ENCODE measurements at regions not wholly inside any gene's neighbourhood (a gene's known extent, or its start where the extent isn't known, plus 50 kb on each side); places are given as distances from the start of the nearest gene placed in this dataset.

DNA sequence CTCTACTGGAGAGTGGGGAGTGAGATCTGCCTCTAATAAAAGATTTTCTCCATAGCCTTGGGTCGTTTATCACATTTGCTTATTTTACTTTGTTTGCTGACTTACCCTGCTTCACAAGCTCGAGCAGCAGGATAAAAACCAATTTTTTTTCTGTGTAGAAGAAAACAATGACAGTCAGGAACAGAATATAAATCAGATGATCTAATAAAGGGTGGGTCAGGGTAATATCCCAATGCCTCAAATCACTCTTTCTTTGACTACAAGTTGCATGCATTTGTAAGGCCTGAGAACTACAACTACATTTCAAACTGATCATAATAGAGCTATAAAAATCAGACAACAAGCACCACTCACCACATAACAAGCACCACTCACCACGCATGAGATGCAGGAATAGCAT is 174.4 kb upstream of the ADARB2 start:
- no peak for DNase-seq

DNA sequence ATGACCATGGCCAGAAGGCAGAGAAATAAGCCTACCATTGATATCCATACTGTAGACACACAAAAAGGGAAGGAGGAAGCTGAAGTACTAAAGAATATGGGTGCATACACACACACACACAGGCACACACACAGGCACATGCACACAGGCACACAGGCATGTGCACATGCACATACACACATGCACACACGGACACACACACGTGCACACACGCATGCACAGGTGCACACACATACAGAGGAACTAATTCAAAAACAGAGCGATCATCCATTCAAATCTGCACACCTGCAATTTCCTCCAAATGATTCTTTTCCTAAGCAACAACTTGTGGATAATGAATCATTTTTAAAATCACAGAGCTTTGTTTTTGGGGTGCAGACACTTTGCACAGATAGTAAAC is 166.7 kb upstream of the ADARB2 start:
- DNase-seq, result no peak

DNA sequence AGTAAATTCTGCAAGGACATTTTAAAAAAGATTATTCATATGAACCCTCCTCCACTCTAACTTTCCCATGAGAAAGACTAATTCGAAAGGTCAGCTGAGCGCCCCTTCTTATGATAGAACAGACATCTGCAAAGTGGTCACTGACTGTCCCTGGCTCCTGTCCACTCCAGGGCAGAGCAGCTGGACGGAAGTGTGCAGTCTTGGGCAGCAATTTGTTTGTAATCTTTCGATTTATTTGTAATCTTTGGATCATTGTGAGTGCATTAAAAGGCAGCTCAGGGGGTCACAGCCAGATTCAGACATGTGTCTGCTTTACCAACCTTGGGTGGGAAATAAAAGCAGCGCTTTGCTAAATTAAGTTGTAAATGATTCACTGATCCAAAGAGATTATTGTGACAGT is 158.8 kb upstream of the ADARB2 start:
- no peak for DNase-seq

DNA sequence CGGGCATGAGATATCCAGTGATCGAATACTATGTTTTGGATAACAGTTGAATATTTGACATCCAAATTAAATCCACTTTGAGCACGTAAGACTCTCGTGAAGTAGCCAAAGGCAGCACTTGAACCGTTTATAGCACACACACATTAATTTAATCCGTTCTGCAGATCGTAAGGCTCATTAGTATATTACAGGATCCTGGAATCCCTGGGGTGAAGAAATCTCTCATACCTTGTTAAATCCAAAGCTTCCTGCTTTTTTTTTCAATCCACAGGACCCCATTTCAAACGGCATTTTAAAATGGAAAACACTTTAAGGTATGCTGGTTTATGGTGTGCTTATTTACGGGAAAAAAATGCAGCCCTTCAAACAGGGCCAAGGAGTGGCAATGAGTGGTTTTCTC is 158.4 kb upstream of the ADARB2 start:
- no peak for DNase-seq

DNA sequence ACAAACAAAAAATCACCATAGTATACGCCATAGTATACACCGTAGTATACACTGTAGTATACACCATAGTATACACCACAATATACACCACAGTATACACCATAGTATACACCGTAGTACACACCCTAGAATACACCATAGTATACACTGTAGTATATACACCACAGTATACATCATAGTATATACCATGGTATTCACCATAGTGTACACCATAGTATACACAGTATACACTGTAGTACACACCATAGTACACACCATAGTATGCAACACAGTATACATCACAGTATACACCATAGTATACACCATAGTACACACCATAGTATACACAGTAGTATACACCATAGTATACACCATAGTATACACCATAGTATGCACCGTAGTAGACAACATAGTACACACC is 157.6 kb upstream of the ADARB2 start:
- DNase-seq, result no peak

DNA sequence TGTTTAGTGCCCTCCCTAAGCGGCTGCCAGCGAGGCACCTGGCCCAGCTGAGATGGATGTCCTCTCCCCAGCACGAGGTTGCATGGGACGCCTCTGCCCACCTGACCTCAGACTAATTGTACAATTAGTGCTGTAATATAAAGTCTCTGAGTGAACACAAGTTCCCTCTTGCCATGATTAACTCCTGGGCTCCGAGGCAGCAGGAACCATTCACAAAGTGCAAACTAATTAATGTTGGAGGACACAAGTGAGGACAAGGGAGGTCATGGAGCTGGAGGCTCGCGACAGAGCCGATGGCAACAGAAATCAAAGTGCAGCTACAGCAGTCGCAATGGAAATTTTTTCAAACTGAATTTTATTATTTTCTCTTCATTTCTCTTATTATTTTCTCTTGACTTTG is 156.6 kb upstream of the ADARB2 start:
- no peak for DNase-seq

DNA sequence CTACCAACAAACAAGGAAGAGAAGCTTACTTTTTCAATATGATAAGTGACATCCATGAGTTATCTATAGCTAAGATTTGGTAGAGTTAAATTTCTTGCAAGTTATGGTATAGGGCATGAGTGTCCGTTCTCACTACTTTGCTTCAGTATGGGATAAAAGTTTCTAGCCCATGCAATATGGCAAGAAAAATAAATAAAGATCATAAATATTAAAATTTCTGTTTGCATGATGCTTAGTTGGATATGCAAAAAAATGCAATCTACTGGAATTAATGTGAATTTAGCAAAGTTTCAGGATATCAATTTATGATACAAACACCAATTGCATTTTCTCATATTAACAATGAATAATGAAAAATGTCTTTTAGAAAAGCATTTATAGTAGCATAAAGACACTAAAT is 148.7 kb upstream of the ADARB2 start:
- DNase-seq, result no peak

DNA sequence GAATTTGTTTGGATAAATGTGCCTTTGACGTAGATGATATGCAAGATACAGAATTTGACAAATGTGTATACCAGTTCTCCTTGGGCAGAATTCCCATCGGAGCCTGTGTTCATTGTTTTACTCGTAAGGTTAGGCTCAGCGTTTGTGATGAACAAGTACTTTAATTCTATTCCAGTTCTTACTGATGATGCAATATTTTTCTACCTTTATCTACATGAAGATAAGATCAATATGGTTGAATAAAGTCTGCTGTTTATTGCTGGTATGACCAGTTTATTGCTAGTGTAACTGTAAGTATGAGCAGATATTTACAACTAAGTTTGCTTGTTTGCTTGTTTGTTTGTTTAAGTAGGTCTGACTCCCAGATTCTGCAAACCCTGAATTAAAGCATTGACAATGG is 145.4 kb upstream of the ADARB2 start:
- no peak for DNase-seq

DNA sequence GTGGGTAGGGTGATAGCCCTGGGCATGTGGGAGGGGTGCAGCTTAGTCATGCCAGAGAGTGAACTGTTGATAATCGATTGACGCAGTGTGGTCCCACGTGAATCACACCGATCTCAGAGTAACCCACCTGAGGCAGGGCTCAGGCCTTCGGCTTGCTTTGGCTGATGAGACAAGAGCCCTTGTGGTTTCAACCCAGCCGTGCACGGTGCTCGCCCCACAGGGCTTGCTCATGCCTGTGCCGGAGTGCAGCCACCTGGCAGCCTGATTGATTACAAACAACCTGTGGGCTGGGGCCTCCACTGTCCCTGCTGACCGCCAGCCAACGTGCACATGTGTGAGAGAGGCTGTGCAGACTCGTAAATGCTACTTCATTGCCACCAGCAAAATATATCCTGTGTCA is 144.9 kb upstream of the ADARB2 start:
- DNase-seq, result no peak

DNA sequence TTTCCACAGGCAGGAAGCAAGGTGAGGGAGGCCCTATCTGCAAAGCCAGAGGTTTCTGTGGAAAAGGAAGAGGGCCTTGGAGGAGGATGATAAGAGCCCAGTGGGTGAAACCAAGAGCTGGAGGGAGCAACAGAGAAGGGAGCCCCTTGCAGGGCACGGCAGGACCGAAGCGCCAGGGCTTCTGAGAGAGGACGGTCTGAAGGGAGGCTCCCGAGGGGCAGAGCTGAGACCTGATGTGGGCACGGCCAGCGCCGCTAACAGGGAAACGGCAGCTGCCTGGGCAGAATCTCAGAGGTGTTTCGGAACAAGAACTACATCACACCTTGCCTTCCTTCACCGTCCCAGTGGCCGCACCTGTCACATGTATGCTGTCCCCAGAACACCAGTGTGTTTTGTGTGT is 144.3 kb upstream of the ADARB2 start:
- no peak for DNase-seq

DNA sequence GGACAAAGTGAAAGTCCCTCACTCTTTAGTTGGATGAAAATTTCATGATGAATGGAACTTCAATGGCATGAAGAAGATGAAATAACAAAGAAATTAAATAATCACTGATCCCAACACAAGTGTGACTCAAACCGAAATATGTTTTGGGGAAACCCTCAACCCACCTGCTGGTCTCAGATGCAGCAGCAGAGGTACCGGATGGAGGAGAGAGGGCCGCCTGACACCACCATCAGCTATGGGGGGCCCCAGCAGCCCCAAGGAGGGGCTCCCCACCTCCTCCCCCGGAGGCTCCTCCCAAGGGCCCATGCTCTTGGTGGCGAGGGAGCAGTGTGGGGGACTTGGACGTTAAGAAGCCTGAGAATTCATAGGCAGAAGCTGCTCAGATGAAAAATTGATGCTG is 137.2 kb upstream of the ADARB2 start:
- DNase-seq, result no peak

DNA sequence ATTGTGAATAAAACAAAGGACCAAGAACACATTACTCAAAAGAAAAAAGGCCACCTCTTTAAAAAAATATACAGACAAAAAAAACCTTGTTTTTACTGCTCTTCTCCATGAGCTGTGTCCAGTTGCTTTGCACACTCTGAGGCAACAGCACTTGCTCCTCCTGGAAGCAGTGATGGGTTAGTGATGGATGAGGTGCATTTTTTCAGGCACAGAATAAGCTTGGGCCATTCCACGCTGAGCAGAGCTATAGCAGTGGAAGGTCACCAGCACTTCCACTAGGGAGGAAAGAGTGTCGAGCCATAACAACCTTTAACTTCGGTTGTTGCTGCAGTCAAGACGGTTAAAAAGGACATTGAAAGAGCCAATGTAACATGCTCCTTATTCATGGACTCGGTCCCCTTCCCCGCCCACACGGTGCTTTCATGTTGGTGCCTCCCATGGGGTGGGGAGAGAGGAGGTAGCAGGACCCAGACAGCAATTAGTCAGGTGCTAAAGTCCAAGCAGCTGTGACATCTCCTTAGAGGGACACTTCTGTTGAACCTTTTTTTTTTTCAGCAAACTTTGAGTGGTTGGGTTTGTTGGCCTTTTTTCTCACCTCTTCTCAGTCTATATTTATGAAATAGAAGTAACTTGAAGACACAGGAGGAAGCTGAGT is 136.5 kb upstream of the ADARB2 start:
- no peak for DNase-seq

DNA sequence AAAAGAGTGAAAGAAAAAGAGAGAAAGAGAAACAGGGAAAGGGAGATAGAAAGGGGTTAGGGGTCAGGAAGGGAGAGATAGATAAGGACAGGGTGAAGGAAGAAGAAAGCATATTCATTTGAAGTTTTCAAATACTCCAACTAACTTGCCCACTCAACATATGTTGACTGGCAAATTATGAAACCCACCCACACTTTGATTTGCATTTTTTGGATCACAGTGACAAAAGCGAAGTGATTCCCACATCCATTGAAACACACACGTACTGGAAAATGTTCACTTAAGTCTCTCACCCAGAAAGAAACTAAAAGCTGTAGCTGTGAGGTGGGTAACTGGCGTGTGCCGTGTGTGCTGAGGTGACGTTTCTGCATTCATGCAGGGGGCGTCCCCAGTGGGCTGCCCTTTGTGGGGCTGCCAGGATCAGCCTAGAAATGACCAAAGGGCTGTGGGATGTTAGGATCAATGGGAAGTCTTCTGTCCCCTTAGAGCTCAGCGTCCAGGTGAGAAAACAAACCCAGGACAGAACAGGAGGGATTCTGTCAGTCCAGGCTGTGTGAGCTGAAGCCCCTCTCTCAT is 134.9 kb upstream of the ADARB2 start:
- no peak for DNase-seq

DNA sequence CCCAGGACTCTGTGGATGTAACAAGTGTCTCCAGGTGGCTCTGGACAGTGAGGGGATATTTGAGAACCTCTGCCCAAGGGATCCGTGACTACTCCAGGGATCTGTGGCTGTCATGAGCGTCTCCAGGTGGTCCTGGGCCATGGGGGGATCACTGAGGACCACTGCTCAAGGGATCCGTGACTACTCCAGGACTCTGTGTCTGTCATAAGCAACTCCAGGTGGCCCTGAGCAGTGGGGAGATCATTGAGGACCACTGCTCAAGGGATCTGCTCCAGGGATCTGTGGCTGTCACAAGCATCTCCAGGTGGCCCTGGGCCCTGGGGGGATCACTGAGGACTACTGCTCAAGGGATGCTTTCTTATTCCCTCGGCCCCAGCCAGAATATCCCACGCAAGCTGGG is 133.2 kb upstream of the ADARB2 start:
- DNase-seq, result no peak

DNA sequence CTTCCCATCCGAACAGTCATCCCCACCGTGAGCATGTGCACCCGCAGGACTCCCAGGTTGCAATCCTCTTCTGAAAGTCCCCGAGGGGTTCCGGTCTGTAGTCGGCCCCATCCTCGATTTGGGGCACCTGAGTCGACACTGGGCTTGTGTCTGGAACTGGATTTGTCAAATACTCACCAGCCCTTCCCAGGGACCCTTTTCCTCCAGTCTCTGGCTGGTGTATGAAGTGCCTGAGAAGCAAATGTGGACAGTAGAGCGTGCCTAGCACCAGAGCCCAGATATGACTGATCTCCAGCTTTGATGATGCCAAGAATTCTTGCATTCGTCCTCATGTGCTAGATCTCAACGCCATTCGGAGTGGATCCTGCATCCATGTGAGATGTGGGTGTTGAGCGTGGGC is 132.5 kb upstream of the ADARB2 start:
- no peak for DNase-seq

DNA sequence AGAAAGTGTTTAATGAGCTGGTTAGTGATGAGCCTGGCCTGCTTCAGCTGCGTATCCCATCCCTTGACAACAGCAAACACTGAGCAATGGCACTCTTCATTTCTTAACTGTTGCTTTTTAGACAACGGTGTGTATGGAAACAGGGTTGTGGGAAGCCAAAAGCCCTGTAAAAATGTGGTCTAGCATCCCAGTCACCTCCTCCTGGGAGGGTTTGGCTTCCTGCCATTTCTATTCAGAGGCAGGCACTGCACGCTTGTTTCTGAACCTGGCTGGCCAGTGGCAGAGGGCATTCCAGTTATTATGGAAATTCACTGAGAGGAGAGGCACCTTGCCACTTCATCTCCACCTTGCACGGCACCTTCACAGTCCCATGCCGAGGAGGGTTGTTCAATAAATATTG is 123.0 kb upstream of the ADARB2 start:
- DNase-seq, result peak in 1 of 2 experiments; percentile 6

DNA sequence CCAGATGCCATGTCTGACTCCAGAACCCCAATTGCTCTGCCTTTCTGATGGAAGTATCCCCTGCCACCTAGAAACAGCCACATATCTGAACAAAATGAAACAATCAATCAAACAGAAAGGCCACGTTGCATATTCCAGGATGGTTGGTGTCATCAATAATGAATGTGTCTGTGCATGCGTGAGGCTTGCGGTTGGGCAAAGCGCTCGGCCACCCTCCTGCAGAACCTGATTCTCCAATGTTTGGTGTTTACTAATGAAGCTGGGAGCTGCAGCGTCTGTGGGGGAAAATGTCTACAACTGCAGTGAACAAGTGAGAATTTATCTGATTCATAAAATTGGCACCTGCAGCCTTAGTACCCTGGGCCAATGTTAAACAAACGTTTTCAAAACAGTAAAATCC is 121.2 kb upstream of the ADARB2 start:
- DNase-seq, result no peak

DNA sequence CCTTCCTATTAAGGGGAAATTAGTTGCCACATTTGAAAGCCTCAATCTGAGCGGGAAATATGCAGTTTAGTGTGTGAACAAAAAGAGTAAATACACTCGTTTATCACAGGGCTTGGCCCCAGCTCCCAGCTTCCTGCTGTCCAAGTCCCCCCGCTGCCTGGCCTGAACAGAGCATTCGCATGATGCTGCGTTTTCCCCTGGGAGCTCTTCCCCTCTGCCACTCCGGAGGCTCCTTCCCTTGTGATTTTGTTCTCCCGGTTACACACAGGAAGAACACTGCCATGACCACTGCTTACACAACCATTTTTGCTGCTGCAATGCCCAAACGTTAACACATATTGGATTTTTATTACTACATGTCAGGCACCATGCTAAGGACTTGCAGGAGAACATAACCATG is 120.7 kb upstream of the ADARB2 start:
- no peak for DNase-seq

DNA sequence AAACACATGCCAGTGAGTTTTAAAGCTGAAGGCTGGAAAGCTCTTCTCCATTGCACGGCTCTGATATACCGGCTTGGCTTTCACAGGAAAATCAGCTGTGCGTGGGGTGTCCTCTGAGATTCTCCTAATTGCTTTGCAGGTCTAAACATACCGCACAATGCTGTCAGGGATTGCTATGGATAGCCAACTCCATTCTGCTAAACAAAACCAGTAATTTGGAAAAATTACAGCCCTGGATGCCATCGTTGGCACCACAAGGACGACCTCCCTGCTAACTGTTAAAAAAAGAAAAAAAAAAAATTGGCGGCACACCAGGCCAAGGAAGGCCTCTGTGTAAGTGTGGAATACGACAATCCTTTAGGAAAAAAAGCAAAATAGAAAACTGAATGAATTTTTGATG is 118.6 kb upstream of the ADARB2 start:
- no peak for DNase-seq

DNA sequence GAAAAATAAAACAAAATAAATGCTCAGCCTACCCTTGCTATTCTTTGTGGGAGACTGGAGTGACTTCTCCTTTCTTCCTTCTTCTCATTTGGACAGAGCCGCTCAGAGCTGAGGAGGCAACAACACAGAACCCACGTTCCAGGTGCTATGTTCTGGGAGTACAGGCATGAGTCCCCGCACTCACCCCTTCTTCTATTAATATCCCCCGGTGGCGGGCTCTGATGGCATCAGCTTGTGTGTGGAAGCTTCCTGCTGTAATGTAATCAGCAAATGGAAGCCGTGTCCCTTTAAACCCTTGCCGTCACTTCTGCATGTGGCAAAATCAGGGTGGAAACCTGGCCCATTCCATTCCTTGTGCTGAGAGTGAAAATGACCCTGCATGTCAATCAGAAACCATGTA is 116.9 kb upstream of the ADARB2 start:
- no peak for DNase-seq

DNA sequence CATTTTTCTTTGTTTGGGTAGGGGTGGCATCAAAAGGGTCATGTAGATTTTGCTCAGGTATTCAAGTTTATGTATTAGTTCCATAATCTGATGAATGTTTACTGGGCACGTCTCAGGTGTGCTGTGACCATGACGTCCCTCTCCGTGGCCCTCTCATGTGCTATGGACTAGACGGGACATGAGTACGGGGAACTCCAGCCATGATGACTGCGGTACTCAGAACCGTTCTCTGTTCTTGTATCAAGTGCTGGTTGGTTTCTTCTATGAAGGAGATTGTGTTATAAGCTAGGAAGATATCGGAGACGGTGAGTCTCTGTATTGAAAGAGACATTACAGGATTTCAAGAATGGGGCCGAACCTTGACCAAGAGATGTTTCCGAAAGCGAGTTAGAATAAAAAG is 116.5 kb upstream of the ADARB2 start:
- DNase-seq, result no peak

DNA sequence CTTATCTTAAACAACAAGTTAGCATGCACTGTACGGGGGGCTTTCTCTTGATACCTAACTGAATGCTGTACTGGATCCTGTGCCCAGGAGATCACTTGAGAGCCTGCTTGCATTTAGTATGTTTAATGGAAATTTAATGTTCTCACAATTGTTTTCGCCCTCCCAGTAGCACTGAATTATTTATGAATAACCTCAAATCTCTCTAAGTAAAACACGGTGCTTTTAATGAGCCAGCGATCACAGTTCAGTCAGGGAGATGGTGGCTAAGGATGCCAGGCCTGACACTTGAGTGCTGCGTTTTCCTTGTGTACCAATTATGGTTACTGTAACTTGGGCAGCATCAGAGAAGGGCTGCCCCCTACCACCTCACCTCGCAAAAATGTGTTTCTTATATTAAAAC is 115.5 kb upstream of the ADARB2 start:
- DNase-seq, result no peak

DNA sequence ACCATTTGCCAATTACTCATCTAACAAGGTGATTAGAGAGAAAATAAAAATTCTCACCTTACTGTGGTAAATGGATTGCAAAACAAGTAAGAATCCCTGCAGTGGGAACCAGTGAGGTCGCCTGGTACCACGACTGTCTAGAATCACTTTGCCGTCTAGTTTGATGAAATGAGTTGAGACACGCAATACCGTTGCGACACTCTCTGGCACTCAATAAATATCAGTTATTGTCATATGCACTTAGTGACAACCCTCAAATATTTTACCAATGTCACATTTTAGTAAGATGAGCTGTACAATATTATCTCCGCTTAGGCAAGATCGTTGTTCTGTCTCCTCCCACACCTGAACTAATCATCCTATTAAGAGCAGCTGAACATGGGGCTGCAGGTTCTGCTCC is 114.4 kb upstream of the ADARB2 start:
- DNase-seq, result no peak

DNA sequence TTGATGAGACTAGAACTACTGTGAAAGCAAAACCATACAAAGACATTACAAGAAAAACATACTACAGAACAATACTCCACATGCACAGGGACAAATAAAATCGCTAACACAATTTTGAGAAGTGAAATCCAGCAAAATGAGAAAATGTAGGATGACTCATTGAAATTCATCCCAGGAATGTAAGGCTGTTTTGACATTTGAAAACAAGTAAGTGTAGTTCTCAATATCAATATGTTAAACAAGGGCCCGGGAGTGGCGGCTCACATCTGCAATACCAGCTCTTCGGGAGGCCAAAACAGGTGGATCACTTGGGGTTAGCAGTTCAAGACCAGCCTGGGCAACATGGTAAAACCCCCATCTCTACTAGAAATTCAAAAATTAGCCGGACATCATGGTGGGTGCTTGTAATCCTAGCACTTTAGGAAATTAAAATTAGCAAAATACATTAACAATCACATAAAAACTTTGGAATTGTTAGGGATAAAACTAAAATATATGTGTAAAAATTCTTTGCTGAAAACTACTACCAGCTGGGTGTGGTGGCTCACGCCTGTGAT is 113.7 kb upstream of the ADARB2 start:
- no peak for DNase-seq

DNA sequence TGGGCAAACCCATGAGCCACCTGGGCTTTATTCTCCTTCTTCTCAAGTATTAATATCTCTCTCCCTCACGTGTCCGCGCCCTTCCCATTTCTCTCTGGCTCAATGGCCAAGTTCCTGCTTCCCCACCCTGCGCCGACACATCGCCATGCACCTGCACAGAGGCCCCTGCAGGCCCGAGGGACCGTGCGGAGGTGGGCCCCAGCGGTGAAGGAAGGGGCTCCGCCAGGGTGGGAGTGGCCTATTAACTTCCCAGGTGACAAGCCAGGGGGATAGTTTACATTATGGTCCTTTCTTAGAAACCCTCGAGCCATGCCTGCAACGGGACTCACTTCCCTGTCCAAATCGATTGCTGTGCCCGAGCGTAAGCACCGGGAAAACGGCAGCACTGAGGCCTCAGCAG is 110.0 kb upstream of the ADARB2 start:
- DNase-seq, result no peak

All from SHP77 (cell line).